AG04450 (cell line): ENCODE measurements at regions not wholly inside any gene's neighbourhood (a gene's known extent, or its start where the extent isn't known, plus 50 kb on each side); places are given as distances from the start of the nearest gene placed in this dataset.
A peak's percentile ranks its signal among the peaks of the same experiment; 100 is the strongest.

Experiments used
- CTCF ChIA-PET: fragments of 300-600, 350-600 bp; formaldehyde crosslinking; extraction: SDS; loops from one replicate; lab custom pipeline; 2022; ENCODE audit warnings: antibody characterized with exemption, inconsistent platforms; lab: Charles Lee
- POLR2A ChIA-PET: fragments of 350-600 bp; formaldehyde crosslinking; extraction: SDS; loops from one replicate; lab custom pipeline; 2021; ENCODE audit warnings: antibody characterized with exemption, inconsistent platforms; lab: Yijun Ruan, JAX
- DNase-seq: peaks from one replicate; pipeline ENCODE4 v3.0.0-alpha.2; 2011; ENCODE audit warnings: low read depth, low spot score
- H3K27ac ChIP-seq: one replicate; pipeline ENCODE4 v1.5.1; 2012; ENCODE audit warnings: low read depth, low read length, control low read depth
- H3K27me3 ChIP-seq: one replicate; pipeline ENCODE4 v1.6.0; 2012; ENCODE audit warnings: low read length; ENCODE audit not compliant: control insufficient read depth, insufficient read depth
- H3K4me3 ChIP-seq: 2 replicates; pipeline ENCODE4 v1.5.1; 2011; ENCODE audit warnings: mild to moderate bottlenecking, low read depth, low read length, control low read depth
- H3K9me3 ChIP-seq: 2 replicates; pipeline ENCODE4 v1.5.1; 2012; ENCODE audit warnings: low read length; ENCODE audit not compliant: control insufficient read depth, insufficient read depth
- CTCF ChIP-seq: IDR thresholded peaks from 2 replicates; pipeline ENCODE4 v1.5.1; 2011; ENCODE audit warnings: low read depth, low read length, control low read depth, inconsistent platforms

DNA sequence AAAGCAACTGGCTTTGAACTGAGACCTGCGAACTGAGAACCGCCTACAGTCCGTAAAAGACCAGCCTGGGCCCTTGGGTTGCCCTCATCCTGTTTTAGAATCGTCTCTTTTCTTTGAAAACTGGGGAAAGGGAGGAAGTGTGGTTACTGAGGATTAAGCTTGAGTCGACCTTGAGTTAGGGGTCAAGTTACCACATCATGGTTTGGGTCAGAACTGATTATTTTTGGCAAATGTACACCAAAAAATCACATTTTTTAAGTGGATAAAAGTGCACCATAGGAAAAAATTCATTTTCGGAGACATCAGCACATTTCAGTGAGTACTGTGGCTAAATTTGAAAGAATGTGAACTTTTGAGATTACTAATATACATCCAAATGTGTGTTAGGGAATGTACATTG lies 76.9 kb upstream of the KAZN start:
- no peak overlapping the region for H3K4me3 ChIP-seq
- ChIA-PET POLR2A (interaction anchor here (1.9 kb wide), 1 partner anchor 10 kb away, joined by 4 read pairs; no protein-coding TSS in a partner anchor), CTCF (interaction anchor here (1.3 kb wide), 1 partner anchor 9 kb away, joined by 3 read pairs; no protein-coding TSS in a partner anchor)
- H3K27ac ChIP-seq: peak overlapping the region; percentile 31
- peaks cover 13% of the 10 kb centered on the region for H3K9me3 ChIP-seq
- no peak for DNase-seq
- H3K27me3 ChIP-seq: no peaks in the 10 kb centered on the region
- no peak for TF ChIP-seq CTCF

DNA sequence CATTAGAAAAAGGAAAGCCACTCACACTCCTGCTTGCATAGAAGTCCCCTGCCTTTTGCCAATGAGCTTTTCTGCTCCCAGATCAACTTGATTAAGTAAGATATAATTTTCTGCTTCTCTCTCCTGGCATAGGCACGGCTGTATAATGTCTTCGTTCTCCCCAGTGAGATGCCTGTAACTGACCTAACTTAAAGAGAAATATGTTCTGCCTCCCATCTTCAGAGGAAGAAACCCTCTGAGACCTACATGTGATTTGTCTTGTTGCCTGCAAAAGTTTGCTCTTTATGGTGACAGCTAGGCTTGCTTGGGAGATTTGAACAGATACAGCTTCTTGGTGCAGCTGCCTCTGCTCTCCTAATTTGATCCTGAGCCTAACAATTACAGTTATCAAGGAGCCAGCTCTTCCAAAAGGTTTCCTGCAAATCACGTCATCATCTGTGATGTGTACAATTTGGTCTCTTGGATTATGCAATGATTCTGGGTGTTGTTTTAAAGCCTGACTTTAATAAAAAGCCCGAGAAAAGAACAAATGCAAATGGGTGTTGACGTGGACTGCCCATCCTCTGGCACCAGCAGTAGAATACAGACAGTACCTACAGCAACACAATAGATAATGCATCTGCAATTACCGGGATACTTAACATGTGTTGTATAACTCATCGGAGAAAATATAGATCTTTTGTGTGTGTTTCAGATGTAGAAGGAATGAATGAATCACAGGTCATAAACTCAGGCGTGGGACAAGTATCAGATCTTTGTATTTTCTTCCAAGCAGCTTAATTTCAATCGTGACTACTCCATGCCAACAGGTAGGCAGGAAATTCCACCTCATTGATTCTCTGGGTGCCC lies 76.2 kb upstream of the KAZN start:
- POLR2A ChIA-PET: interaction anchor here (1.9 kb wide), 1 partner anchor 11 kb away, joined by 4 read pairs; no protein-coding TSS in a partner anchor
- no peak for DNase-seq

DNA sequence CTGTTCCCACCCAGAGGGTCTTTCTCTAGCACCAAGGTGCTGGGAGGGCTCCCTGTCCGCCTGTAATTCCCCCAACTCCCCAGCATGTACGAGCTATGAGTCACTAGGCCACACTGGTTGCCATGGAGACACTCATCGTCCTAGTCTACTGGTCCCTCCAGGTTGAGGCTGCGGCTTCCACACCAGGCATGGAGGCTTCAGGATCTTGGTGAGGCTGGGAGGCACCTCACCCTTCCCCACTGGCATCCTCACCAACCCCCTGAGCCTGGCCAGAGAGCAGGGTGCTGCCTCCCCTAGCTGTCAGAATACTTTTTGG lies 75.6 kb upstream of the KAZN start:
- ChIA-PET POLR2A (interaction anchor here (1.9 kb wide), 1 partner anchor 11 kb away, joined by 4 read pairs; no protein-coding TSS in a partner anchor), CTCF (no interaction called here)
- Histone ChIP-seq H3K27ac (peak overlapping the region; percentile 70), H3K4me3 (no peak overlapping the region), H3K9me3 (peaks cover 13% of the 10 kb centered on the region), H3K27me3 (no peaks in the 10 kb centered on the region)
- peak; percentile 27 for DNase-seq
- no peak for TF ChIP-seq CTCF

More for the DNA sequence above, 76.2 kb upstream of the KAZN start:
- Histone ChIP-seq H3K27ac (peak overlapping the region; percentile 70), H3K4me3 (no peak overlapping the region), H3K27me3 (no peaks in the 10 kb centered on the region), H3K9me3 (peaks cover 13% of the 10 kb centered on the region)
- CTCF ChIA-PET: interaction anchor here (1.3 kb wide), 1 partner anchor 9 kb away, joined by 3 read pairs; no protein-coding TSS in a partner anchor
- TF ChIP-seq CTCF: no peak

DNA sequence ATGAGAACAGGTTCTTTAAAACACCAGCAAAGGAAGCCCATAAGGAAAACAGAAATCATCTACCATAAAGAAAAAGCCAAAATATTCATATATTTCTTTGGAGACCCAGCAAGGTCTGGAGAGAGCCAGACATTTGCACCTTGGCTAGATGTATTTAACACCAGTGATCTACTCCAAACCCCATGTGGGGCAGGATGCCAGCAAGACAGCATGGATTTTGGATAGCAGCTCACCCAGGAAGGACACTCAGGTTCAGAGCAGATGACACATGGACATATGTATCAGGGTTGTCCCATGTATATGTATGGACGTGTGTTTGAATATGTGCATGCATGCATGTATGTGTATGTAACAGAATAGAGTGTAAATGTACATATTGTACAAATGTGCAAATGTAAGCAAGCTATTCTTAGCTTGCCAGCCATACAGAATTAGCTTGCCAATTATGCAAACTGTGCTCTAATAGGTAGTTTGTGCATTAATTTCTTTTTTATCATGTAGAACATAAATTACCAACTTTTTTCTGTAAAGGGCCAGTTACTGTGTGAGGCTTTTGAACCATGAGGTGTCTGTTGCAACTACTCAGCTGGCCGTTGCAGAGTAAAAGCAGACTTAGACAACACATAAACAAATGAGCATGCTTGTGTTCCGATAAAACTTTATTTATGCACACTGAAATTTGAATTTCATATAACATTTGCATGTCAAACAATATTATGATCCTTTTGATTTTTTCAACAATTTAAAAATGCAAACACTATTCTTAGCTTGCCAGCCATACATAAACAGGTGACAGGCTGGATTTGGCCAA lies 73.5 kb upstream of the KAZN start:
- POLR2A ChIA-PET: no interaction called here
- CTCF ChIA-PET: no interaction called here
- Histone ChIP-seq H3K27ac (no peak overlapping the region), H3K4me3 (no peak overlapping the region), H3K9me3 (peaks cover 13% of the 10 kb centered on the region), H3K27me3 (no peaks in the 10 kb centered on the region)
- DNase-seq: no peak
- no peak for TF ChIP-seq CTCF

- Histone ChIP-seq H3K4me3 (no peak overlapping the region), H3K9me3 (peaks cover 4% of the 10 kb centered on the region; the same call in 1 of the 2 replicates), H3K27ac (no peak overlapping the region), H3K27me3 (no peaks in the 10 kb centered on the region)
- ChIA-PET CTCF (no interaction called here), POLR2A (no interaction called here)
- no peak for TF ChIP-seq CTCF
- no peak for DNase-seq
Measured at GRCh38 chr1:14529475-14529874, 69.0 kb upstream of the KAZN start.
